HG02938 (cell line): ENCODE measurements at regions not wholly inside any gene's neighbourhood (a gene's known extent, or its start where the extent isn't known, plus 50 kb on each side); places are given as distances from the start of the nearest gene placed in this dataset.
A peak's percentile ranks its signal among the peaks of the same experiment; 100 is the strongest.
"Not testable (repeated sequence)": the region's sequence is repeated elsewhere in the genome, so short reads cannot be mapped to it uniquely, and the experiment has no call there.

Experiments used
- ATAC-seq: cut with Tn5 transposase; IDR thresholded peaks from one replicate; pipeline ENCODE4 v1.9.1; 2021; ENCODE audit warnings: mild to moderate bottlenecking, moderate library complexity; ENCODE audit not compliant: unreplicated experiment

GRCh38 chr3:144023543-144023942 is 51.9 kb downstream of the DIPK2A start:
- ATAC-seq = not testable (repeated sequence)

GRCh38 chr3:144028798-144029411 is 57.3 kb downstream of the DIPK2A start:
- ATAC-seq = peak; percentile 77

- ATAC-seq = no peak
Observed at GRCh38 chr3:144029769-144030168, 58.1 kb downstream of the DIPK2A start.

DNA sequence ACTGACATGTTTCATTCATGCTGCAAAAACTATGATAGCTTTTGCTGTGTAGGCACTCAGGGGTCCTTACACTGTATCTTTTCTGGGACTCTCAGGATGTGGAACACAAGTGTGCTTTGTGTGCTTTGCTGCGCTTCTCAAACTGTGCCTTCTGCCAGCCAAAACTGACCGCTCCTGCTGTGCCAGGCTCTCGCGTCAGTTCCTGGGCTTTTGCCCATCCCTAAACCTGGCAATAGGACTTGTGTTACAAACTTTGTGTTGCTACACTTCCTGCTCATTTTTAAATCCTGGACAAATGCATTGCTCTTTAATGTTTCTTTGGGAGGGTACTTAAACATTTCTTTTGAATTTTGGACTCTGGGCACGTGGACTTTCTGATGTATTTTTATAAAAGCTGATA is 60.3 kb downstream of the DIPK2A start:
- ATAC-seq = no peak

DNA sequence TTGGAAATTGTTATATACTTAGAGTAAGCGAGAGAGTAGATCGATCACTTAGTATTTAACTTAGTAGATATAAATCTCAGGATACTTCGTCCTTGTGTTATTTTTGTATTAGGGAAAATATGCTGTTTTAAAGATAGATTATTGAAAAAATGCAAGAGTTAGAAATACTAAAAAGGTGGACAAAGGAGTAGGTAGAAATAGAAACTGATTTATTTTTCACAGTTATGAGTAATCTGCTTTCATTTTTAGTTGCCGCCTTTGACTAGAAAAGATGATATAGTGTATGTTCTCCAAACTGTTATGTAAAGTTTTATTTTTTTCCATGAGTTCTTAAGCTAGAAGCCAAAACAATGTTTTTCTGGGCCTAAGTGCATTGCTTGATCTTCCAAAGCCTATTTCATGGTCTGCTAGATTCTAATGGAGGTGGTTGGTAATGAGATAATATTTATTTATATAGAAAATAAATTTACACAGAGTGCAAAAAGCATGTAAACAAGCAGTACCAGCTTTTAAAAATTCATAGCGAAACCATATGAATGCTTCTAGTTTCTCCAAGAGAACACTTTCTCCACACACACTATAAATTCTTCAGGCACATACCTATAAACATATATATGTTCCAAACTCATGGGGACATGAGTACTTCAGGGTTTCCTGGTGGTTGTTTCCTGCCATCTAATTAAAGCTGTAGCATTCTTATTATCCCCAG is 61.1 kb downstream of the DIPK2A start:
- ATAC-seq = peak; percentile 82

DNA sequence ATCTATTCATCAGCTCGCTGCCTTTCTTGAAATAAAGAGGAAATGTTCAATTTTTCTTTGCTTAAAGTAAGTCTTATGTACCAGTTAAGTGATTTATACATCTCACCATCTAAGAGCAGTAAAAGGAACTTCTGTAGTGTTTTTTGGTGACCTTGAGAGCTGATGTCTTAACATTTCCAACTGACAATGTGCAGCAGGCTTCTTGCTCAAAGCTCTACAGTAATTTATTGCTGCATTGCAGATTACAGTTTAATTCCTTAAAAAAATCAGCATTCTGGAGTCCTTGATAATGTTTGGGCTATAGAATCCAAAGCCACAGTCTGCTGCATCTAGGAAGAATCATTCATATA is 61.6 kb downstream of the DIPK2A start:
- ATAC-seq = no peak

DNA sequence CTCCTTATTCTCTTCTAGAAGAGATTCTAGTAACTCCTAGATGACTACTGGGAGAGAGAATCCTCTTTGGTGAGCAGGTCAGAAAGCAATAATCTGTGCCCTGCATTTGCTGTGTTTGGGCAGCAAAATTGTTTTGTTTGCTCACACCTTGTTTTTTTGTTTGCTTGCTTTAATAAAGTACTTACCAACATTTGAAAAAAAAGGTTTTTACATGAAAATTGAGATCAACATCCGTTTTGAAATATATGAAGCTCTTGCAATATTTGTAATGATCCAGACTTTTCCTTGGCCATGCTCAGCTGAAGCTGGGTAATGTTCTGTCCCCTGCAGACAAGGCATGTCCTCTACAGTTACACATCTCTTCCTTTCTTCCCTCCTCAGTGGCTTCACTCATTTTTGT is 62.2 kb downstream of the DIPK2A start:
- no peak for ATAC-seq

- no peak for ATAC-seq
Observed at GRCh38 chr3:144034715-144035290, 63.2 kb downstream of the DIPK2A start.

- no peak for ATAC-seq
Observed at GRCh38 chr3:144036498-144036897, 64.9 kb downstream of the DIPK2A start.

- ATAC-seq = no peak
Observed at GRCh38 chr3:144039661-144040060, 68.0 kb downstream of the DIPK2A start.

DNA sequence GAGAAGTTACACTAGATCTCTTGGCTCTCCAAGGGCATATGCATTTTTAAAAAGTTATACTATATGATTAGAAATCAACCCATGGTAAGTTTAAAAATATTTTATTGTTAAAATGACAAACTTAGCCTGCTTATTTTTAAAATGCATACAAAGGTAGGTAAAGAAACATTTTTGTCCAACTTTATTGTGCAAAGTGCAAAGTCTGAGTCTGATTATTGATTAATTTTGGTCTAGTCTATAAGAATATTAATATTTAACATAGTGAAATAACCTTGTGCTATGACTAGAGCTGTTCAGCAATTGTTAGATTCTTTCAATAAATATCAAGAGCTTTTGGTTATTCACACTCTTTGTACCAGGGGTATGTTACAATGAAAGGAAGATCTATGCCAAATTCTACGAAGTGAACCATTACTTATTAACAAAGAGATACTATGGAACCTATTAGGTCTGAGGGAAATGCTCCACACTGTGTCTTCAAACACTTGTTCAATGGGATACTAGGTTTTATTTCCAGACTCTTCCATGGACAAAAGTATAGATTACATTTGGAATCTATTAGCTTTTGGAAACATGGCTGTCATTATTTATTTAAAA is 70.4 kb downstream of the DIPK2A start:
- ATAC-seq = no peak

DNA sequence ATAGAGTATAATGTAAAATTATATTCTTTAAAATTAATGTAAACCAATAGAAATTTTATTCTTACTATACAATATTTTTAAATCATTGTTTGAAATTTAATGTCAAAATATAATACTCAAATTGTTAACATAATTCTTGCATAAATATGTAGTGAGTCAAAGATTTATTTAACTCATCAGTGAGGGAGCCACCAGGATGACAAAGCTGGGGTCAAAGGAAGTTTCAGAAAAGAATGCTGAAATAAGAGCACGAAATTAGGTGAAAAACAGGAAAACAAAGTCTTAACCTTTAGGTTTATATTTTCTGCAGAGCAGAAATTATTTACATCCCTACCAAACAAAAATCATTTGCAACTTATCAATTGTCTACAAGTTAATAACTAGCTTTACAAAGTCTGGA is 74.1 kb downstream of the DIPK2A start:
- no peak for ATAC-seq

- ATAC-seq = no peak
Observed at GRCh38 chr3:144049374-144049773, 77.8 kb downstream of the DIPK2A start.

GRCh38 chr3:144051211-144051610 is 79.6 kb downstream of the DIPK2A start:
- no peak for ATAC-seq

DNA sequence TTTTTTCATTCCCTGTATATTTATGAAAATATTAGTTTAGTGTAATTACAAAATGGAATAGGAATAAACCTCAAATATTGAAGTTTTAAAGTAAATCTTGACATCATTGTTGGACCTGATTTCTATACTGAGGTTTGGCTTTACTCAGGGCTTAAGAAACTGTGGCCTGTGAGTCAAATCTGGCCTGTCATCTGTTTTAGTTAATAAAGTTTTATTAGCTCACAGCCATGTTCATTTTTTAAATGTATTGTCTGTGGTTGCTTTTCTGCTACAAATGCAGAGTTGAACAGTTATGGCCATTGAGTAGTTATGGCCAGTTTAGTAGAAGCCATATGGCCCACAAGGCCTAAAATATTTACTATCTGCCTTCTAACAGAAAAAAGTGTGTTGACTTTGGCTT is 80.7 kb downstream of the DIPK2A start:
- no peak for ATAC-seq

DNA sequence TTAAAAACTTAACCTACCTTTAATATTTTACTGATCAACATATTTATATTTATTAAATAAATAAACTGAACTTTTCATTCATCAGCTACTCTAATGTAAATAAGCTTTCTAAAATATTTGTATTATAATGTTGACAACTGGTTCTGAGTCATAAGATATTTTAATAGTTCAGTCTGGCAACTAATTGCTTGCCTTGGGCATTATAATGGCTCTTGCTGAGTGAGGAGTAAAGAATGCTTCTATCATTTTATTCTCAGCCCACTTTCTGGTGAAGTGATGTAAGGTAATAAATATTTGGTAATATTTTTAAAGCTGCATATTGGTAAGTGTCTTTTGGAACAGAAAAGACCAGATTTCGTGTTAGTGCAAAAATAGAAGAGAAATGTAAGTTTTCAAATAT is 81.5 kb downstream of the DIPK2A start:
- ATAC-seq = no peak

DNA sequence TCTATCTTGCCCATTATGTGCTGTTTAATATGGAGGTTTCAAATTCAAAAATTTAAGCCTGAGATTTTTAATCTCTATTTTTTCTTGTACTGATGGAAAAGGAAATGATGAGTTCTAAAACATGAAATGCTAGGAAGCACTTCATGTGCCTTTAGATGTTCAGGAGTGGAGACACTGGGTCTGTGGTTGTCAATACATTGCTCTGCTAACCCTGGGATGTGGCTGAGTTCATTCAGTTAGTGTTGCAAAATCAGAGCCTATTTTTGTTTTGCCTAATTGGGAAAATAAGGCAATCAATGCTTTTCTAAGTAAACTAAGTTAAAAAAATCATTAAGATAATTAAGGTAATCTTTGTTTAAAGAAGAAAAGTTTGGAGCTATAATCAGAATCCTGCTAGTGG is 83.1 kb downstream of the DIPK2A start:
- ATAC-seq = no peak

DNA sequence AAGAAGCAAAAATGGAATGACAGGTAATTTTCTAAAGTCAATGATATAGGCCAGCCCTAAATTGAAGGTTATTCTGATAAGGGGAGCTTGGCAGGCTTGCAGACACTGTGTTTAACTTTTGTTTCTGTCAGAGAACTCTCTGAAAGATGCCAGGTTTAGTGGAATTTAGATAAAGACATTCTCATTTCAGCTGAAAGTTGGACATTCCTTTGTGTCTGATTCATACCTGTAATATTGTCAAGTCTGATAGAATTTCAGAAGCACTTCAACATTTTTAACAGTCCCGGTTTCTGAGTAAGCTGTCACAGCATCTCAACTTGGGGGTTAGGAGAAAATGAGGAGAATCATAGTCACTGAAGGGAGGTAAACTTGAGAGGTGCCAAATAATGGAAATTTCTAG is 84.0 kb downstream of the DIPK2A start:
- no peak for ATAC-seq

GRCh38 chr3:144058713-144059112 is 87.1 kb downstream of the DIPK2A start:
- ATAC-seq = no peak

GRCh38 chr3:144059481-144059880 is 87.9 kb downstream of the DIPK2A start:
- no peak for ATAC-seq

DNA sequence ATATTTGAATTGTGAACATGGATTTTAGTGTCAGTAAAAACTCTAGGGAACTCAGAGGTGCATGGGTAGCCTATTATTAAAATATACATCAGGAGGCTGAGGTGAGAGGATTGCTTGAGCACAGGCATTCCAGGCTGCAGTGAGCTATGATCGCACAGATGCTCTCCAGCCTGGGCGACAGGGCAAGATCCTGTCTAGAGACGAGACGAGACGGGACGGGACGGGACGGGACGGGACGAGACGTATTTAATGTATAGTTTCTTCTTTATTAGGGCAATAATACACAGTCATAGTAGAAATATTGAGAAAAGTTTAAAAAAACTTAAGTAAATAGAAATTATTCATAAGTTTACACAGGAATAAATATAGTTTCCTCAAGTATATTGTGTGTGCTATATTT is 89.3 kb downstream of the DIPK2A start:
- no peak for ATAC-seq

DNA sequence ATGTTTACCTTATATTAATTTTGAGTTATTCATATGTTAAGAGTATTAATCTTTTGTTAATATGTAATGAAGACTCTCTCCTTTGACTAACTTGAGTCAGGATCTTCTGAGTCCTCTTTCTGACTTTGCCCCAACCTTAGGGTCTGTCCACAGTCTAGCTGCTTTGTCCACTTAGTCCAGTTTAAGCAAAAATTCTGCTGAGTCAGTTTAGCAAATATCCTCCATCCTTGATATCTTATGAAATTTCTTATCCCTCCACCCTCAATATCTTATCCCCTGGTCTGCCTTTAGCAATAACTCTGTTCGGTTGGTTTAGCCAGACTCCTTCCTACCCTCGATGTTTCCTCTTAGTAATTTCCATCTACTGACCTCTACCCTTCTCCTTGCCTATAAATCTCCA is 91.7 kb downstream of the DIPK2A start:
- ATAC-seq = no peak
